SHP77 (cell line): ENCODE measurements at regions not wholly inside any gene's neighbourhood (a gene's known extent, or its start where the extent isn't known, plus 50 kb on each side); places are given as distances from the start of the nearest gene placed in this dataset.
"Not testable (repeated sequence)": the region's sequence is repeated elsewhere in the genome, so short reads cannot be mapped to it uniquely, and the experiment has no call there.

Experiments used
- DNase-seq, 2 experiments: peaks; one replicate each; lab custom pipeline; 2025; lab: John Stamatoyannopoulos, UW

DNA sequence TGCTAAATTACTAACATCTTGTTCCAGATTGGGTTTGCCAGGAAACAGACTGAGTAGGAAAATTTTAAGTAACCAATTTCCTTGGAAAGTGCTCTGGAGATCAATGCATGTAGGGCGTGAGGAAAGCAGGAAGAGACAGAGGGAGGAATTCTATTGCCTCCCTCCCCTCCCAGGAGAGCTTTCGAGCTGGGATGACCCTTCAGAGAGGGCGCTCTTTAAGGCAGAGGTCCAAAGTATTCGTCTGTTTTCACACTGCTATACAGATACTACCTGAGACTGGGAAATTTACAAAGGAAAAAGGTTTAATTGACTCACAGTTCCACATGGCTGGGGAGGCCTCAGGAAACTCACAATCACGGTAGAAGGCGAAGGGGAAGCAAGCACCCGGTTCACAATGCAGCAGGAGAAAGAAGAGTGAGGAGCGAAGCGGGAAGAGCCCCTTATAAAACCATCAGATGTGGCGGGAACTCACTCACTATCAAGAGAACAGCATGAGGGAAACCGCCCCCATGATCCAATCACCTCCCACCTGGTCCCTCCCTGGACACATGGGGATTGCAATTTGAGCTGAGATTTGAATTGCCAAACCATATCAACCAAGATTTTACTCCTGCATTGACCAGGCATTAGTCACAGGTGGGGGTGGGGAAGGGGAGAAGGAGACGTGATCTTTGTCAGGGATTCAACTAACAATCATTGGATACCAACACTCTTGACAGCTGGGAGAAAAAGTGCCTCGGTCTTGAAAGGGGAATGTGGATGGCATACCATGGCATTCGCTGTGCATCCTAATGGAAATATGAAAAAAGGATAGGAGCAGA, 63.8 kb downstream of the SLITRK2 start:
- DNase-seq, result no peak

DNA sequence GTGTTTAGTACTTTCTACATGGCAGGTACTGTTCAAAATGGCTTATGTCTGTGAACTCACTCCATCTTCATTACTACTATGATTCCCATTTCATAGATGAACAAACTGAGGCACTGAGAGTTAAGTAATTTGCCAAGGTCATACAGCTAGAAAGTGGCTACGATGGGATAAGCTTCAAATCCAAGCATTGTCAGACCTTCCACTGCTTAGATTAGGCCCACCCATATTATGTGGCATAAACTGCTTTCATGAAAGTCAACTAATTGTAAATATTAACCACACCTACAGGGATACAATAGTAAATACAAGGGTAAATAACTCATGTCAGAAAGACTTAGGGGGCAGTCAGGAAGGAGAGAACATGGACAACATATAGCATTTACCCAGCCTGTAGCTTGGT, 68.8 kb downstream of the SLITRK2 start:
- no peak for DNase-seq

DNA sequence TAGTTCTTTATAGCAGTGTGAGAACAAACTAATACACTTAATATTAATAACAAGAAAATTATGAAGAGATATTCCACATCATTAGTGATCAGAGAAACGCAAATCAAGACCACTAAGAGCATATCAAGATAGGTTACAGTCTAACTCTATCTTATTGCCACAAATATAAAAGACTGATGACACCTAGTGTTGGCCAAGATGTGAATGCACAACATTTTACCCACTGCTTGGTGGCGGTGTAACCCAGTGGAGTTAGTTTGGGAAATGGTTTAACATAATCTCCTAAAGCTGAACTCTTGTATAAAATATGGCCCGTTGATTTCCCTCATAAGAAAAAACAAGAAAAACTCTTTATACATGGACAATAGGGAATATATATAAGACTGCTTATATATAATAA, 92.4 kb downstream of the SLITRK2 start:
- DNase-seq, result no peak

DNA sequence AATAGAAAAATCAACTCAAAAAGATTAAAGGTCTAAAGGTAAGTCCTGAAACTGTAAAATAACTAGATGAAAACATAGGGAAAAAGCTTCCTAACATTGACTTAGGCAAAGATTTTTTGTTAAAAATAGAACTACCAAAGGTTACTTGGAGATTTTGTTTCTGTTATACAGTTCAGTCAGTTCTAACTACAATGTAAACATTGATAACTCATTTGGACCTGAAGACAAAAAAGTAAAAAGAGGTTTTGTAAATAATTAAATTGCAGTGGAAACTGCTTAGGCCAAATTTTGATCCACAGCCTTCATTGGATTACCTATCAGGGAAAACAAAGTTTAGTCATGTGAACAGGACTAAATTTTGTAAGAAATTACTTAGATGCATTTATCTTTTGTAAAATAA, 101.8 kb downstream of the SLITRK2 start:
- no peak for DNase-seq

DNA sequence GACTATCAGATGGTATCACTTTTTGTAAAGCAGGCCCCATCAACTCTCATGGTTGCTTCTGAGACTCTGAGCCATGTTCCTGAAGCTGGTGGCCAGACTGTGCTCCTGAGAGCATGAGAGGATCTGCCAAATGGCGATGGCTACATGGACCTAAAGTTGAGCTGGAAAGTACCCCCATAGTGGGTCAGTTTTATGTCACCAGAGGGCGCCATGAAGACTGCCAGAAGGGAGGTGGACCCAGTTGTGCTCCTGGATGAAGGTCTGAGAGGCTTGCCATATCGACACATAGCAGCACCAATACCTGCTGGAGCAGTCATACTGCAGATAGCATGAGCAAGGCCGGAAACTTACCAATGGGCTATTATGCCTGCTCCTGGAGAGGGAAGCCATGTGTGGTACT, 105.7 kb downstream of the SLITRK2 start:
- DNase-seq, result no peak

DNA sequence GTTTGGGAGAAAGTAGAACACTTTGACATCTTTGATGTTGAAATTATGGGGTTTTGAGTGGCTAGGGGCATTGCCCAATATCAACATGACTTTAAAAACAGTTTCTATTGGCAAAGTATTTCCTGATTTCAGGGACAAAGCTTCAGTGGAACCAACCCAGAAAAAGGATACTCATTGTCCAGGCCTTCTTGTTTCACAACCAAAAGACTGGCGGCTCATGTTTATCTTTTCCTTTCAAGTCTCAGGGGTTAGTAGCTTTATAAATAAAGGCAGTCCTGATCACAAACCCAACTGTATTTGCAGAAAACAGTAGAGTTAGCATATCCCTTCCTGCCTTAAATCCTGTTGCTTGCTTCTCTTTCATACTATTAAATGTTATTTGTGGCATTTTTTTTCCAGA, 119.1 kb downstream of the SLITRK2 start:
- DNase-seq, result no peak

DNA sequence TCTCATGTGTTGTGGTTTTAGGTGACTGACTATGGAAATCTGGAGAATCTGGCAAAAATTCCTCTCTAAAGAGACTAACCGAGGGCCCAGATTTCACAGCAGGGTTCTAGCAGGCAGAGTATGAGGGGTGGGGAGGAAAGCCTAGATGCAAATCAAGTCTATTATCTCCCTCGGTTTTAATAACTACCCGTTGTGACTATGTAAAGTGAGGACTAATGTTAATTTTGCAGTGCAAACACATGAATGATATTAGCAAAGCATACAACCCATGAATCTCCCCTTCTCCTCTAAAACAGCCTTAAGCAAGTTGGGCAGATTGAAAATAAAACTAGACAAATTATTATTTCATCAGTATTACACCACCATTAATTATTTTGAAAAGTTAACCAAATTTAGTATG, 131.4 kb downstream of the SLITRK2 start:
- DNase-seq, result no peak

DNA sequence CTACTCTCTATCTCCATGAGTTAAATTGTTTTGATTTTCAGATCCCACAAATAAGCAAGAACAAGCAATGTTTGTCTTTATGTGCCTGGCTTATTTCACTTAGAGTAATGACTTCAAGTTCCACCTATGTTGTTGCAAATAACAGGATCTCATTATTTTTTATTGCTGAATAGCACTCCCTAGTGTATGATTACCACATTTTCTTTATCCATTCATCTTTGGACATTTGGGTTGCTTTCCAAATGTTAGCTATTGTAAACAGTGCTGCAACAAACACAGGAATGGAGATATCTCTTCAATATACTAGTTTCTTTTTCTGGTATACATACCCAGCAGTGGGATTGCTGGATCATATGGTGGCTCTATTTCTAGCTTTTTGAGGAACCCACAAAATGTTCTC, 136.0 kb downstream of the SLITRK2 start:
- DNase-seq, result no peak

DNA sequence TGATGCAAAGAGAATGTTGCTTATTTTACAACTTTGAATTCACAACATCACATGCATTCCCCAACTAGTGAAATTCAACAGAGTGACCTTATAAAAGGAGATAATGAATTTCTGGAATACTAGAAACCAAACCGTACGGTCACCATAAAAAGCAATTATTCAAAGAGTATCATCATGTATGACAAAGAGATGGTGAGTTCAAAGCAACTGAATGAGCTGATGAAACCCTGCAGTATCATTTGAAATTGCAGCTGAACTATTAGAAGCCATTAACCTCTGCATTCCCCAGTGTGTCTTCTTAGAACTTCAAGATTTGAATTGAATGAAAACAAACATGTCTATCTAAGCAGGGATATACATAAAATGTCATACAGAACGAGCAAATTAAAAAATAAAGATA, 172.4 kb downstream of the SLITRK2 start:
- no peak for DNase-seq

DNA sequence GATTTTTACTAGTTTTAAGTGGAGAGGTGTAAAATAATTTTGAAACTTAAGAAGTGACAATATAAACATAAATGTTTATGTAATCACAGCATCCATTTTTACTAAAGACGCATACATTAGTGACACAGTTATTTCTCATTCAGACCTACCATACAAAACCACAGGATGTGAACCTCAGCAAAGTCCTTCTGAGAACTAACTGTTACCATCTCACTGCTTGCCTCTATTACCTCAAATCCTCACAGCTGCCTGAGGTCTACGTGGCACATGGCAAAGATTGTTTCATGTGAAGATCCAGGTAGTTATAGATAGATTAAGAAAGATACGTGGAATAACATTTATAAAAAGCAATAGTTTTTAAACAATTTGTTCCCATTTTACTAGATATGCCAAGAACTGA, 189.0 kb downstream of the SLITRK2 start:
- DNase-seq, result no peak

DNA sequence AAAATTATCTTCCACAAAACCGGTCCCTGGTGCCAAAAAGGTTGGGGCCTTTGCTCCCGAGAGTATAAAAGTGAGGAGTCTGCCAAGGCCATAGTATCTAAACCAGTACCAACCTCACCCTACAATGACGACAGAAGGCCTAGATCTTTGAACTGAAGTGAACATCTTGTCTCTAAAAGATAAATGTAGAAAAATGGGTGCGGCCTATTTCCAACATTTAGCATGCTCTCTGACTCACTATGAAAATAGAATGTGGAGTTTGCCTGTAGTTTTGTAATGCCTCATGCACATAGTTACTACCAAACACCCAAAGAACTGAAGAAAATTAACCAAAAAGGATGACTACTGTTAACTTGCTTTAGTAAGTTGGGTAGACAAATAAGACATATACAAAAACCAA, 218.4 kb downstream of the SLITRK2 start:
- no peak for DNase-seq

DNA sequence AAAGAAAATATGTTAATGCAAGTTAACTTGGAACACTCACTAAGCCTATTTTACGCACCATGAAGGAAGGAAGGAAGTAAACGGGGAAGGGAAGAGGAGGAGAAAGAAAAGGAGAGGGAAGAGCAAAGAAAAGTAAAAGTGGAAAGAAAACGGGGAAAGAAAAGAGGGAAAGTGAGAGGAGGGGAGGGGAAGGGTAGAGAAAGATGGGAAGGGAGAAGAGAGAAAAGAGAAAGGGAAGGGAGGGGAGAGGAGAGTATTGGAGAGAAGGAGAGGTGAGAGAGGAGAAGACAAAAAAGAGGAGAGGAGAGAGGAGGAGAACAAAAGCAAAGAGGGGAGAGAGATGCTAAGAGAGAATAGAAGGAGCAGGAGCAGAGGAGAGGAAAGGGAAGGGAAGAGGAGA, 224.1 kb downstream of the SLITRK2 start:
- DNase-seq, result no peak

DNA sequence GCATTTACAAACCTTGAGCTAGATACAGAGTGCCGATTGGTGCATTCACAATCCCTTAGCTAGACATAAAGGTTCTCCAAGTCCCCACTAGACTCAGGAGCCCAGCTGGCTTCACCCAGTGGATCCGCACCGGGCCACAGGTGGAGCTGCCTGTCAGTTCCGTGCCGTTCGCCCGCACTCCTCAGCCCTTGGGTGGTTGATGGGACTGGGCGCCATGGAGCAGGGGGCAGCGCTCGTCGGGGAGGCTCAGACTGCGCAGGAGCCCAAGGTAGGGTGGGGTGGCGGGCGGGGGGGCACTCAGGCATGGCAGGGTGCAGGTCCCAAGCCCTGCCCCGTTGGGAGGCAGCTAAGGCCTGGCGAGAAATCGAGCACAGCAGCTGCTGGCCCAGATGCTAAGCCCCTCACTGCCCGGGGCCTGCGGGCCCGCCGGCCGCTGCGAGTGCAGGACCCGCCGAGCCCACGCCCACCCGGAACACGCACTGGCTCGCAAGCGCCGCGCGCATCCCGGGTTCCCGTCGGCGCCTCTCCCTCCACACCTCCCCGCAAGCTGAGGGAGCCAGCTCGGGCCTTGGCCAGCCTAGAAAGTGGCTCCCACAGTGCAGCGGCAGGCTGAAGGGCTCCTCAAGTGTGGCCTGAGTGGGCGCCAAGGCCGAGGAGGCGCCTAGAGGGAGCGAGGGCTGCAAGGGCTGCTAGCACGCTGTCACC, 228.5 kb downstream of the SLITRK2 start:
- not testable (repeated sequence) for DNase-seq

DNA sequence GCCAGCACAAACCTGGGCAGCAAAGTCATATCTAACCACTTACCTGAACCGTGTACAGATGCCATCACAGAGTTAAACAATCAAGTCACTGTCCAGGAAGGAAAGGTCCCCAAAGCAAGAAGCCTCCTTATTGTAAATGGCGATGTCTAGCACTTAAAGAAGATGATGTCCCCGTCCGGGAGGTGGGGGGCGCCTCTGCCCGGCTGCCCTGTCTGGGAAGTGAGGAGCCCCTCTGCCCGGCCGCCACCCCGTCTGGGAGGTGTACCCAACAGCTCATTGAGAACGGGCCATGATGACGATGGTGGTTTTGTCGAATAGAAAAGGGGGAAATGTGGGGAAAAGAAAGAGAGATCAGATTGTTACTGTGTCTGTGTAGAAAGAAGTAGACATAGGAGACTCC, 231.9 kb downstream of the SLITRK2 start:
- not testable (repeated sequence) for DNase-seq

DNA sequence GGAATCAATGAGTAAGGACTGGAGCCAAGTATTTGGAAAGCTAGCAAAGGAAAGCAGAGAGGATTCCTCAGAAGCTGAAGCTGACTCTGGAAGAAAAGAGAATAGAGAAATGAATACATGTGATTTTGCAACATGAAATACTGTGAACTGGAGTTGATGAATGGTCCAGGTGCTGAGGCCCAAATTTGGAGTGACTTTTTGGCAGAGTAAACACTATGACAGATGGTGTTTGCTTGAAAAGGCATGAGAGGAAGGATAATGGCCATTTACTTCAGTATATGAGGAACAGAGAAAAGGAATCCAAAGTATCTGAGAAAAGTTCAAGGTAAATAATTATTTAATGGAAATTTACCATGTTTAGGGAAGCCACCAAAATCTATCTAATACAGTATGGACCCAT, 236.7 kb downstream of the SLITRK2 start:
- no peak for DNase-seq

DNA sequence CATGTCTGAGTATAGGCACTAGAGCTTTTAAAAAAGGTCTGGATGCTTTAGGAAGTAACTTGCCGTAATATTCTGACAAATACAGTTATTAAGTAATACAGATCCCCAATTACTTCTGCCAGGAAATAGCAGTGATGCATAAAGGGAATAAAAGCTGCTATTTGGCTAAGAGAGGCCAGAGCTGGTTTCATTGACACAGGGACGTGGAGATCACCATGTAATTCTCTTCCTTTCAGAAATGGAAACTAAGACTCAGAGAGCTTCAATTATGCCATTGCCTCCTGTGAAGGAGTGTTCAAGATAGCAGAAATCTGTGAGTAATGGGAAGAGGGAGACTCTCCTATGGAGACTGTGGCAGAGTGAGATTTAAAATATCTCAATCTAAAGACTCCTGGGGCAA, 238.1 kb downstream of the SLITRK2 start:
- no peak for DNase-seq

DNA sequence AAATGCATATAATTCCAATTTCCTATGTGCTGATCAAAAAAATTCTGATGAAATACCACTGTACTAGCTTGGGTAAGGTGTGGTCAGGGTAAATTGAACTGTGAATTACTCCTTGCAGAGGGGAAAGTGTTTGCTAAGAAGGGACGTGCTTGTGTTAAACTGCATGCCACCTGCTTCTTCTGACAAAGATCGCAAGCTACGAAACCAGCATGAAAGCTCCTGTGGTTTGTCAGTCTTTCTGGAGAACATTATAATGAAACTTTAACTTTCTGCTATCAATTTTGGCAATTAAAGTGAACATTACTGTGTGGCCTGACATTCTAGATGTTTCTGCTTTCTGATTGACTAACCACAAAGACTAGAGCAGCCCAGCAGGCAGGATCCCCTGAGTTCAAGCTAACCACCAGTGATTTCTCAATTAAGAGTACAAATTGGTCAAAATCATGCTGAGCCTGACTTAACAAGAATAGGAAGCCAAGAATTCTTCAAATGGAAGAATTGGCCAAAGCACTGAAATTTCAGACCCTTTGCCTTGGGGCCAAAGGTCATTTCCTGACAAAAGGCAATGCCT, 239.0 kb downstream of the SLITRK2 start:
- DNase-seq, result no peak

DNA sequence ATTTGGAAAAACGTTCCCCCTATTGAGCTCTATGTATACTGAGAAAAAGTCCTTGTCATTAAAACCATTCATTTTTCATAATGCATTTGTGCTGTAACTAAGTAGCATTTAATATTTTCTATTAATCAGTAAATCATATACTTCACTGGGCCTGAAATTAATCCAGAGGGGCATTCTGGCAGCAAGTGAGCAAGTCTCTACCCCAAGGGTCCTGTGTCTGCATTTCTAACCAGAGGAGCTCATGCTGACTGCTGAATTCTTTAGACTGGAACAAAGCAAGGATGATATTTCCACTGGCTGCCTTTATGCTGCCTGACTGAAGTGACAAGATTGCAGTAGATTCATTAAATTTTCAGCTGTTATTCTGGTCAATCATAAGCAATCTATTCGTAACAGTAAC, 246.5 kb downstream of the SLITRK2 start:
- DNase-seq, result no peak

DNA sequence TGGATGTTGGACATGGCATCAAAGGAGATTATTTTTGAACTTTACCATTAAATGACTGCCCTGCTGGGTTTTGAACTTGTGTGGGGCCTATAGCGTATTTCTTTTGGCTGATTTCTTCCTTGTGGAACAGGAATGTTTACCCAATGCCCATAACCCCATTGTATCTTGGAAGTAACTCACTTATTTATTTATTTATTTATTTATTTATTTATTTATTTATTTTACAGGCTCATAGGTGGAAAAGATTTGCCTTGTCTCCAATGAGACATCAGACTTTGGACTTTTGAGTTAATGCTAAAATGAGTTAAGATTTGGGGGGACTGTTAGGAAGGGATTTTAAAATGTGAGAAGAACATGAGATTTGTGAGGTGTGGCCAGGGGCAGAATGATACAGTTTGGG, 273.1 kb downstream of the SLITRK2 start:
- no peak for DNase-seq

DNA sequence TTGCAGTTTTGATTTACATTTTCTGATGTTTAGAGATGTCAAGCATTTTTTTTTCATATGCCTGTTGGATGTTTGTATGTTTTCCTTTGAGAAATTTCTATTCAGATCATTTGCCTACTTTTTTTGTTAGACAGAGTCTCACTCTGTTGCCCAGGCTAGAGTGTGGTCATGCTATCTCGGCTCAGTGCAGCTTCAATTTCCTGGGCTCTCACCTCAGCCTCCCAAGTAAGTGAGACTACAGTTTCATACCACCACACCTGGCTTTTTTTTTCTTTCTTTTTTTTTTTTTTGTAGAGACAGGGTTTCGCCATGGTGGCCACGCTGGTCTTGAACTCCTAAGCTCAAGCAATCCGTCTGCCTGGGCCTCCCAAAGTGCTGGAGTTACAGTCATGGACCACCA, 291.7 kb downstream of the SLITRK2 start:
- no peak for DNase-seq

DNA sequence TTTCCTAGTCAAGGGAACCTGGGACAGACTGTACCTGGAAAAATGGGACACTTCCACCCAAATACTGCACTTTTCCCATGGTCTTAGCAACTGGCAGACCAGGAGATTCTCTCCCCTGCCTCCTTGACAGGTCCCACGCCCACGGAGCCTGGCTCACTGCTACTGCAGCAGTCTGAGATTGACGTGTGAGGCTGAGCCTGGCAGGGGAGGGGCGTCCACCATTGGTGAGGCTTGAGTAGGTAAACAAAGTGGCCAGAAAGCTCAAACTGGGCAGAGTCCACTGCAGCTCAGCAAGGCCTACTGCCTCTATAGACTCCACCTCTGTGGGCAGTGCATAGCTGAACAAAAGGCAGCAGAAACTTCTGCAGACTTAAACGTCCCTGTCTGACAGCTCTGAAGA, 301.4 kb downstream of the SLITRK2 start:
- DNase-seq, result not testable (repeated sequence)

DNA sequence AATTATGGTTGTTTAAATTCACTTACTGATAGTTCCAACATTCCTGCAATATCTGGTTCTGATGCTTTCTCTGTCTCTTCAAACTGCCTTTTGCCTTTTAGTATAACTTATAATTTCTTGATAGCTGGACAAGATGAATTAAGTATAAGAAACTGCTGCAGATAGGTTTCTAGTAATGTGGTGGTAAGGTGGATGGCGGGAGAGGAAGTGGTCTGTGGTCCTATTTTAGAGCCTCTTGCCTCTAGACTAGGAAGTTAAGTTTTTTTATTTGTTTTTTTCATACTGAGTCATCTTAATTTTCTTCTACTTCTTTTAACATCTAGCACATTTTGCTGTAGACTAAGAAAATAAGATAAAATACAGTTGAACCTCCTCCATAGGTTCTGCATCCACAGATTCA, 310.0 kb downstream of the SLITRK2 start:
- no peak for DNase-seq

DNA sequence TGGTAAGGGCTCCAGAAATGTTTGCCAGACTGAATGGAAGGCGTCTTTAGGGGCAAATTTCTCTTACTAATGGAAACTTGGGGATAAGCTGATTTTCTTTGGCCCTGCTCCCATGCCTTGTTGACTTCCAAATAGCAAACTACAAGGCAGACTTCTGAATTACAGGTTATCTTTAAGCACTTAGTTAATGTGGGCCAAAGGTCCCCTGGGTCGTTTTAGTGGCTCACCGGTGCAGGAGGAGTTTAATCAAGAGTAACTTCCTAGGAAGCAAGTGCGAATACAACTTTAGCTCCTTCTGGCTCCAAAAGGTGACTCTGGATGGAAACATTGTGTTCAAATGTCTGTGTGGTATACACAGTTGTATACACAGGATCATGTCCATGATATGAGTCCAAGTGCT, 323.6 kb downstream of the SLITRK2 start:
- no peak for DNase-seq
